Adrenal gland (tissue), 9 donors: ENCODE measurements at regions not wholly inside any gene's neighbourhood (a gene's known extent, or its start where the extent isn't known, plus 50 kb on each side); places are given as distances from the start of the nearest gene placed in this dataset.

Source experiments
- DNase-seq, 7 donors: peaks; one replicate each; pipeline ENCODE4 v3.0.0-alpha.2; 2019 to 2020
- H3K27ac ChIP-seq, 5 donors: fragments of 200-600 bp; sonication (generic) in 4 of 5; 1 replicate in 3 of 5; 2 replicates in 2 of 5; pipeline versions ENCODE4 v1.5.1 to v1.8.0; 2016 to 2020; ENCODE audit warnings: mild to moderate bottlenecking in 1 of 5
- H3K27me3 ChIP-seq: fragments of 200-600 bp; 2 replicates; pipeline ENCODE4 v1.8.0; 2021
- H3K36me3 ChIP-seq, 2 donors: fragments of 200-600 bp; replicated peaks in 1 of 2; 1 replicate in 1 of 2; 2 replicates in 1 of 2; pipeline versions ENCODE4 v1.5.1 to v1.8.0; 2018 to 2022
- H3K4me1 ChIP-seq, 2 donors: fragments of 200-600 bp; replicated peaks in 1 of 2; 1 replicate in 1 of 2; 2 replicates in 1 of 2; pipeline versions ENCODE4 v1.5.1 to v1.8.0; 2018 to 2021
- H3K4me3 ChIP-seq, 4 donors: fragments of 200-600 bp; sonication (generic) in 3 of 4; one replicate each; pipeline ENCODE4 v1.5.1; 2016 to 2018
- H3K9me3 ChIP-seq, 3 donors: fragments of 200-600 bp; sonication (generic) in 1 of 3; replicated peaks in 1 of 3; 1 replicate in 2 of 3; 2 replicates in 1 of 3; pipeline versions ENCODE4 v1.5.1 to v1.8.0; 2016 to 2021
- POLR2A ChIP-seq, 2 donors: fragments of 450-650 bp; IDR thresholded peaks; one replicate each; pipeline ENCODE4 v1.6.1; 2017; ENCODE audit warnings: antibody characterized with exemption in 2 of 2, mild to moderate bottlenecking in 2 of 2, moderate library complexity in 1 of 2
- WGBS, 4 donors: extraction: QIAGEN DNeasy Blood & Tissue Kit in 2 of 4; methylation state at CpG; one replicate each; pipeline versions ENCODE4 v1.1.5 to v1.1.7; 2013 to 2017; 5-methylcytosine and 5-hydroxymethylcytosine counted together
- intact Hi-C, 2 donors: fragments of 100-400 bp; cut with DNase I; formaldehyde crosslinking; loops; one replicate each; pipeline versions ENCODE4 v1.14.1 to v1.15.0; 2022 to 2023
- TF ChIP-seq, protein P1 (sequence below), 6 experiments: fragments of 450-650 bp in 4 of 6; fragments of 200-600 bp in 2 of 6; sonication (generic) in 1 of 6; IDR thresholded peaks; 1 replicate in 5 of 6; 2 replicates in 1 of 6; pipeline versions ENCODE4 v1.5.1 to v1.8.0; 2016 to 2021; ENCODE audit warnings: antibody characterized with exemption in 6 of 6, mild to moderate bottlenecking in 2 of 6, moderate library complexity in 1 of 6
- donor health status: healthy with polysubstance abuse.
- donor health status: Bipolar disorder and iron deficiency.
- donor health status: DM: yes; HTN: yes; CAD: no.
- donor health status: DM: no; HTN: no; CAD: no.
- donor health status: DM: no; HTN: no; CAD: no.

- no peaks in the 10 kb centered on the region for H3K36me3 ChIP-seq
- H3K27me3 ChIP-seq, result no peaks in the 10 kb centered on the region
- 75 to 84% (median 81%) methylated on average over 4 of the region's 4 CpGs for WGBS, 4 donors
- no peaks in the 10 kb centered on the region for H3K9me3 ChIP-seq
- H3K4me3 ChIP-seq, result no peak overlapping the region
- H3K27ac ChIP-seq, result no peak overlapping the region
- H3K4me1 ChIP-seq, result no peaks in the 10 kb centered on the region
- no peak for TF ChIP-seq POLR2A (IDR thresholded peaks at IDR 0.05)
- TF ChIP-seq, protein P1, sequence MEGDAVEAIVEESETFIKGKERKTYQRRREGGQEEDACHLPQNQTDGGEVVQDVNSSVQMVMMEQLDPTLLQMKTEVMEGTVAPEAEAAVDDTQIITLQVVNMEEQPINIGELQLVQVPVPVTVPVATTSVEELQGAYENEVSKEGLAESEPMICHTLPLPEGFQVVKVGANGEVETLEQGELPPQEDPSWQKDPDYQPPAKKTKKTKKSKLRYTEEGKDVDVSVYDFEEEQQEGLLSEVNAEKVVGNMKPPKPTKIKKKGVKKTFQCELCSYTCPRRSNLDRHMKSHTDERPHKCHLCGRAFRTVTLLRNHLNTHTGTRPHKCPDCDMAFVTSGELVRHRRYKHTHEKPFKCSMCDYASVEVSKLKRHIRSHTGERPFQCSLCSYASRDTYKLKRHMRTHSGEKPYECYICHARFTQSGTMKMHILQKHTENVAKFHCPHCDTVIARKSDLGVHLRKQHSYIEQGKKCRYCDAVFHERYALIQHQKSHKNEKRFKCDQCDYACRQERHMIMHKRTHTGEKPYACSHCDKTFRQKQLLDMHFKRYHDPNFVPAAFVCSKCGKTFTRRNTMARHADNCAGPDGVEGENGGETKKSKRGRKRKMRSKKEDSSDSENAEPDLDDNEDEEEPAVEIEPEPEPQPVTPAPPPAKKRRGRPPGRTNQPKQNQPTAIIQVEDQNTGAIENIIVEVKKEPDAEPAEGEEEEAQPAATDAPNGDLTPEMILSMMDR (IDR thresholded peaks at IDR 0.05), result no peak
- no peak for DNase-seq
- intact Hi-C loops, result no loop called here
These were observed 2186.3 kb upstream of the CELF4 start for GRCh38 chr18:39751921-39752320.

DNA sequence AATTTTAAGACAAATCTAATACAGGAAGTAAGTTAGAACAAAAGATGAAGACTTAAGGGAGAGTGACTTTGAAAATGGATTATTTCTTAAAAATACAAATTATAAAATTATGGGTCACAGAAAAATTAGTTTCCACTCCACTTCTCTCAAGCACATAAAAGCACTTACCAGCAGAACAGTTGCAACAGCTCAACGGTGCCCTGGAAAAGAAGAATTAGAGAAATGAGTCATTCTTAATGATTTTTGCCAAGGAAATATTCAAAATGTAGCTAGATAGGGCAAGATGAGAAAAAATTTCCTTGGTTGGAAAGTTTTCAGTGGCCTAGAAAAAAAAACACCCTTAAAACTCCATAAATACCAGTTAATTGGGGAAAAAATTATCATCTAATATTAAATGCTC lies 2185.6 kb upstream of the CELF4 start:
- no peaks in the 10 kb centered on the region for H3K4me1 ChIP-seq
- H3K27ac ChIP-seq, result no peak overlapping the region
- WGBS, 4 donors, result 31 to 36% (median 34%) methylated on average over 1 of the region's 1 CpG
- DNase-seq, result no peak
- H3K36me3 ChIP-seq, result no peaks in the 10 kb centered on the region
- no peaks in the 10 kb centered on the region for H3K27me3 ChIP-seq
- H3K9me3 ChIP-seq, result no peaks in the 10 kb centered on the region
- intact Hi-C loops, result no loop called here
- no peak overlapping the region for H3K4me3 ChIP-seq
- TF ChIP-seq, protein P1 (IDR thresholded peaks at IDR 0.05), result no peak
- no peak for TF ChIP-seq POLR2A (IDR thresholded peaks at IDR 0.05)

- whole genome bisulfite sequencing, 4 donors, result 80 to 100% (median 89%) methylated on average over 1 to 2 of the region's 2 CpGs
- no peak for TF ChIP-seq POLR2A (IDR thresholded peaks at IDR 0.05)
- TF ChIP-seq, protein P1 (IDR thresholded peaks at IDR 0.05), result no peak
- Histone ChIP-seq H3K4me1 (no peaks in the 10 kb centered on the region), H3K36me3 (no peaks in the 10 kb centered on the region), H3K27me3 (no peaks in the 10 kb centered on the region), H3K27ac (no peak overlapping the region), H3K4me3 (no peak overlapping the region), H3K9me3 (no peaks in the 10 kb centered on the region)
- no peak for DNase-seq
- intact Hi-C loops, result no loop called here
These were observed 2183.6 kb upstream of the CELF4 start for GRCh38 chr18:39749154-39749553.

GRCh38 chr18:39748727-39749126 lies 2183.1 kb upstream of the CELF4 start:
- Histone ChIP-seq H3K4me3 (no peak overlapping the region), H3K27me3 (no peaks in the 10 kb centered on the region), H3K27ac (no peak overlapping the region), H3K9me3 (no peaks in the 10 kb centered on the region), H3K36me3 (no peaks in the 10 kb centered on the region), H3K4me1 (no peaks in the 10 kb centered on the region)
- TF ChIP-seq, protein P1 (IDR thresholded peaks at IDR 0.05), result no peak
- no peak for TF ChIP-seq POLR2A (IDR thresholded peaks at IDR 0.05)
- WGBS, 4 donors, result 72 to 92% (median 88%) methylated on average over 2 of the region's 2 CpGs
- DNase-seq, result no peak
- intact Hi-C loops, result no loop called here
